ENCODE measurements at regions not wholly inside any gene's neighbourhood (a gene's known extent, or its start where the extent isn't known, plus 50 kb on each side); places are given as distances from the start of the nearest gene placed in this dataset.

GRCh38 chr17:71302721-71303549, 817.9 kb upstream of the SOX9 start:
- CTCF ChIA-PET, result interaction anchor here (0.6 kb wide), 1 partner anchor 8 kb away, joined by 3 read pairs; no protein-coding TSS in a partner anchor
- Histone ChIP-seq H3K9me3 (ENCODE audit: insufficient read depth, low read depth) (peaks cover 4% of the 10 kb centered on the region; the same call in 1 of the 2 replicates), H3F3A (ENCODE audit: insufficient read depth, low read depth) (no peaks in the 10 kb centered on the region), H4K20me1 (ENCODE audit: insufficient read depth) (no peaks in the 10 kb centered on the region), H3K9me2 (ENCODE audit: insufficient read depth) (no peaks in the 10 kb centered on the region), H3K4me2 (no peak overlapping the region), H3K27ac (no peak overlapping the region), H3K4me3 (no peak overlapping the region), H3K79me2 (ENCODE audit: low read depth) (no peaks in the 10 kb centered on the region), H3K27me3 (ENCODE audit: insufficient read depth, low read depth) (no peaks in the 10 kb centered on the region), H3K36me3 (ENCODE audit: low read depth) (no peaks in the 10 kb centered on the region), H3K4me1 (replicated peaks; ENCODE audit: insufficient read depth) (no peaks in the 10 kb centered on the region), H2AFZ (no peak overlapping the region)
- no peak for TF ChIP-seq EZH2 (IDR thresholded peaks at IDR 0.05; ENCODE audit: low read depth)
- no peak for TF ChIP-seq CTCF (conservative IDR thresholded peaks at IDR 0.05)
- POLR2A ChIA-PET (ENCODE audit: unreplicated experiment), result no interaction called here
- intact Hi-C loops (cut with micrococcal nuclease; ENCODE audit: unreplicated experiment), result no loop called here
- DNase-seq, result no peak
- no TSS peak for BruUV-seq (replicated peaks)

GRCh38 chr17:71304498-71305158, 816.2 kb upstream of the SOX9 start:
- no peaks in the 10 kb centered on the region for H3K9me2 ChIP-seq (ENCODE audit: insufficient read depth)
- CTCF ChIA-PET, result no interaction called here
- DNase-seq, result no peak
- no peaks in the 10 kb centered on the region for H3K27me3 ChIP-seq (ENCODE audit: insufficient read depth, low read depth)
- no peaks in the 10 kb centered on the region for H3K79me2 ChIP-seq (ENCODE audit: low read depth)
- intact Hi-C loops (cut with micrococcal nuclease; ENCODE audit: unreplicated experiment), result no loop called here
- POLR2A ChIA-PET (ENCODE audit: unreplicated experiment), result no interaction called here
- no peak overlapping the region for H3K4me3 ChIP-seq
- no peaks in the 10 kb centered on the region for H3F3A ChIP-seq (ENCODE audit: insufficient read depth, low read depth)
- BruUV-seq (replicated peaks), result no TSS peak
- no peaks in the 10 kb centered on the region for H3K36me3 ChIP-seq (ENCODE audit: low read depth)
- H3K27ac ChIP-seq, result no peak overlapping the region
- H3K4me2 ChIP-seq, result no peak overlapping the region
- H3K4me1 ChIP-seq (replicated peaks; ENCODE audit: insufficient read depth), result no peaks in the 10 kb centered on the region
- TF ChIP-seq EZH2 (IDR thresholded peaks at IDR 0.05; ENCODE audit: low read depth), result no peak
- TF ChIP-seq CTCF (conservative IDR thresholded peaks at IDR 0.05), result no peak
- no peaks in the 10 kb centered on the region for H4K20me1 ChIP-seq (ENCODE audit: insufficient read depth)
- H3K9me3 ChIP-seq (ENCODE audit: insufficient read depth, low read depth), result peaks cover 4% of the 10 kb centered on the region; the same call in 1 of the 2 replicates
- no peak overlapping the region for H2AFZ ChIP-seq

GRCh38 chr17:71313866-71314265, 807.0 kb upstream of the SOX9 start:
- Histone ChIP-seq H2AFZ (no peak overlapping the region), H3K4me2 (no peak overlapping the region), H3K27me3 (ENCODE audit: insufficient read depth, low read depth) (no peaks in the 10 kb centered on the region), H3K9me2 (ENCODE audit: insufficient read depth) (no peaks in the 10 kb centered on the region), H3K9me3 (ENCODE audit: insufficient read depth, low read depth) (no peaks in the 10 kb centered on the region), H4K20me1 (ENCODE audit: insufficient read depth) (no peaks in the 10 kb centered on the region), H3K79me2 (ENCODE audit: low read depth) (no peaks in the 10 kb centered on the region), H3F3A (ENCODE audit: insufficient read depth, low read depth) (no peaks in the 10 kb centered on the region), H3K4me1 (replicated peaks; ENCODE audit: insufficient read depth) (no peaks in the 10 kb centered on the region), H3K4me3 (no peak overlapping the region), H3K27ac (no peak overlapping the region), H3K36me3 (ENCODE audit: low read depth) (no peaks in the 10 kb centered on the region)
- intact Hi-C loops (cut with micrococcal nuclease; ENCODE audit: unreplicated experiment), result no loop called here
- CTCF ChIA-PET, result no interaction called here
- POLR2A ChIA-PET (ENCODE audit: unreplicated experiment), result no interaction called here
- TF ChIP-seq CTCF (conservative IDR thresholded peaks at IDR 0.05) (no peak), EZH2 (IDR thresholded peaks at IDR 0.05; ENCODE audit: low read depth) (no peak)
- no peak for DNase-seq
- BruUV-seq (replicated peaks), result no TSS peak

All from PC-9 (cell line).